ENCODE measurements at regions not wholly inside any gene's neighbourhood (a gene's known extent, or its start where the extent isn't known, plus 50 kb on each side); places are given as distances from the start of the nearest gene placed in this dataset.

GRCh38 chr14:71675900-71676287 lies 256.3 kb upstream of the RGS6 start:
- DNase-seq (ENCODE audit: low read depth): no peak

GRCh38 chr14:71680736-71681387 lies 251.4 kb upstream of the RGS6 start:
- no peak for DNase-seq (ENCODE audit: low read depth)

DNA sequence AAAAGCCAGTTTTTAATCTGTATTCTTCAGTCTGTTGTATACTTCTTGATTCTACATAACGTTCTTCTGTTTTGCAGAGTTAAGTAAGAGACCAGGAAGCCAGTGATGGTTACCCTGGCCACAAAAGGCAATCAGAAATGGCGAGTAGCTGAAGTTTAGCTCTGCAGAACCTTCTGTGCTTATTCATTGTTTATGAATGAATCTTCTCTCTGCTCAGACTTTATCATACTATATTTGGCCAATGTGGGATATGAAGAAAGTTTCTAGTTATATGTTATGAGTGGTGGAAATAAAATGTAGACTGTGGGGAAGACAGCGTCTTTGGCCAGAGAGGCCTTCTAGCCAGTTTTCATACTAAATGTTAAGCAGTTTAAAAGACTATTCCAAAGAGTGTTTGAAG lies 249.9 kb upstream of the RGS6 start:
- DNase-seq (ENCODE audit: low read depth): no peak

GRCh38 chr14:71684323-71684722 lies 247.9 kb upstream of the RGS6 start:
- DNase-seq (ENCODE audit: low read depth): no peak

GRCh38 chr14:71686677-71687076 lies 245.6 kb upstream of the RGS6 start:
- DNase-seq (ENCODE audit: low read depth): no peak

DNA sequence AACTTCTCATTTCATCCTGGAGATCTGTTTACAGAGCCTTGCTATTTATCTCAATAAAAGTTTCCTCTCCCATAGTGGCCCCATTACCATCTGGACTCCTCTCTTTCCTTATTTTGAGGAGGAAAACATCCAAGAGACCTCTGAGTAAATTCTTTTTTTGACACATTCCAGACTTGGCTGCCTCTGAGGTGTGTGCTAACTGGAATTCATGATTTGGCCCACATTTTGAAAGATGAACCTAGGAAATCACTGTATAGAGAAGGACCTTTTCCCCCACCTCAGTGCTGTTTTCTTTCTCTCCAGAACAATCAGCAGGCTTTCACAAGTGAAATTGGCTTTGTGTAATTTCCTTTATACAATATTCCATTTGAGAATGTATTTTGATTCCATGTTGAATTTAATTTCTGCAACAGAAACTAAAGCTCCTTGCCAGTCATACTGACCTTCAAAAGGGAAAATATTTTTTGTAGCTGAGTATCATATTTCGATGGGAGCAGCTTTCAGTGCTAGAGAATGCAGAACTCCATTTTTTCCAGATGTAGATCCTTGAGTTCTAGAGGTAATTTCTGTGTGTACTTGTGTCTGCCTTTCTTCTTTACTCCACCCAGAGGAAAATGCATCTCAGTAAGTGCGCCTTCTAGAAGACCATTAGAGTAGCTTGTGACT lies 244.9 kb upstream of the RGS6 start:
- no peak for DNase-seq (ENCODE audit: low read depth)

DNA sequence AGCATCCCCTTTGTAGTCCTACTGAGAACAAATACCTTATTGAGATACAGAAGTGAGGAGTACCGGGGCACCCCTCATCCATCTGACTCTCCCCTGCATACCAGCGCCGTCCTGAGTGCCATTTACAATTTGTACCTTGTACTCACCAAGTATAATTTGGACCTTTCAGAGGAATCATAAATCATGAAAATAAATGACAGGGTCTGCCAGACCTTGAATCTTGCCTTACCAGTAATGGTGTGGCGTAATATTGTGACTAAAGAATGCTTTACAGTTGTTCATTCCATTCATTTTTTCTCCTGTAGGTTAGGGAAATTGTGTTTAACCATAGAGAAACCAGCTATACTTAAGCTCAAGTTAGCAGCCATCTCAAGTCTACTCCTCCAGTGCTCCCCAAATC lies 243.7 kb upstream of the RGS6 start:
- no peak for DNase-seq (ENCODE audit: low read depth)

- no peak for DNase-seq (ENCODE audit: low read depth)
Observed at GRCh38 chr14:71690478-71690877, 241.8 kb upstream of the RGS6 start.

DNA sequence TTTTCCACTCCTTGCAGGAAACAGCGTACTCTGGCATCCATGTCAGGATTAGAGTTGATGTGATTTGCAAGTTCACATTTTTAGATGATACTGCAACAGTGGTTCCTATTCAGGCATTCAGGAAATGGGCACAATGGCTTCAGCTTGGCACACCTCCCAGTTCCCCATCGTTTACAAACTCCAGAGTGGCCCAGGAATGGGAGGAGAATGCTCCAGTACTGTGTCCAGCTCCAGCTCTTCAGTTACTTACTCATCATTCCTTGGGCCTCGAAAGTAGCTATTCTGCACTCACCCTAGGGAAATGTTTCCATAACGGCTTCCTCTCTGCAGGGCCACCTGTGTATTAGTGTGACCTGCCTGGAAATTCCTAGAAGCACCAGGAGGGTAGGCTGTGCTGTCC lies 239.7 kb upstream of the RGS6 start:
- no peak for DNase-seq (ENCODE audit: low read depth)

DNA sequence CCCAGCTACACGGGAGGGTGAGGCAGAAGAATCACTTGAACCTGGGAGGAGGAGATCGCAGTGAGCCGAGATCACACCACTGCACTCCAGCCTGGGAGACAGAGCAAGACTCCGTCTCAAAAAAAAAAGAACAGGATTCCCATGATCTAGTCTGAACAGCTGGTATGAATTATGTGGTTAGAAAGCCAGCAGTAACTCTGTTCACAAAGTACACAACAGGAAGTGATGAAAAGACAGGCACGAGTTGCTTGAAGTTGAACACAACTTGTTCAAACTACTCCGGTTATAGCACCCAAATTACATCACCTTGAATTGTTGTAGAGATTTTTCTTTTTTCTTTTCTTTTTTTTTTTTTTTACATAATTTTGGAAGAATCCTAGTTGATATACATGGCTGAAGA lies 238.8 kb upstream of the RGS6 start:
- DNase-seq (ENCODE audit: low read depth): no peak

DNA sequence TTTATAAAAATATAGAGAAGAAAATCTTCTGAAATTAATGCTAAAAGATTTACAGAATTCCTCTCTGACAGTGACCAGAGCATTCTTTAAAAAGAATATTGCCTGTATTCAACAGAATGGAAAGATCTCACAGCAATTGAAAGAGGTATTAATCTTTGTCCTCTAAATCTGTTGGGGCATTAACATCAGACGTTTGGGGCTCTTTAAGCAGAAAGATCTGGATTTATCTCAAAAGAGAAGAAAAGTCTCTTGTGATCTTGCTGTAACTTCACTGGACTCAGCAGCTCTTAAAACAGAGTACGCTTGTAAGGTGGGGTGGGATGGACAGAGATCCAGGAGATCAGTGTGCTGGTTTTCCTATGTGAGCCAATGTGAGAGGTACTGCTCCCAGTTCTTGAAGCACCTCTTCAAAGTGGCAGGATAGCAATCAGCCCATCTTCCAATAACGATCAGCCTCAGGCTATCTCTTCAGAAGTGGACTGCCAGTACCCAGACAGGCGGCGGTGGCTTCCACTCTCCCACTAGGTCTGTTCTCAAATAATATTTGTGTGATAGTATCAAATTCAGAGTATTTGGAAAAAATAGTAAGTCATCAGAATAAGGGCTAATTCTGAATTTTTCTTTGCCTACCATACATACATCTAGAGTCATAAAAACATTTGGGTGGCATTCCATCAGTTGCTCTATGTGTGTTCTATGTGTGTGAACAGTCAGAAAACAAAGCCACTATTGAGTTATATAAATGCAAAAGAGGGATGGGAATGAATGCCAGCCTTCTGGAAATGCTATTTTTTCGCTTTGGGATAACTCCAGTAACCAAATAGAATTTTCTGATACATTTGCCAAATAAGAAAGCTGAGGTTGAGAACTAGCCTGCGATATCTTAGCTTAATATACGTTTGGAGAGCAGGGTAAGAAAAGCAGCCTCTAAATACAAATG lies 237.4 kb upstream of the RGS6 start:
- DNase-seq (ENCODE audit: low read depth): no peak

DNA sequence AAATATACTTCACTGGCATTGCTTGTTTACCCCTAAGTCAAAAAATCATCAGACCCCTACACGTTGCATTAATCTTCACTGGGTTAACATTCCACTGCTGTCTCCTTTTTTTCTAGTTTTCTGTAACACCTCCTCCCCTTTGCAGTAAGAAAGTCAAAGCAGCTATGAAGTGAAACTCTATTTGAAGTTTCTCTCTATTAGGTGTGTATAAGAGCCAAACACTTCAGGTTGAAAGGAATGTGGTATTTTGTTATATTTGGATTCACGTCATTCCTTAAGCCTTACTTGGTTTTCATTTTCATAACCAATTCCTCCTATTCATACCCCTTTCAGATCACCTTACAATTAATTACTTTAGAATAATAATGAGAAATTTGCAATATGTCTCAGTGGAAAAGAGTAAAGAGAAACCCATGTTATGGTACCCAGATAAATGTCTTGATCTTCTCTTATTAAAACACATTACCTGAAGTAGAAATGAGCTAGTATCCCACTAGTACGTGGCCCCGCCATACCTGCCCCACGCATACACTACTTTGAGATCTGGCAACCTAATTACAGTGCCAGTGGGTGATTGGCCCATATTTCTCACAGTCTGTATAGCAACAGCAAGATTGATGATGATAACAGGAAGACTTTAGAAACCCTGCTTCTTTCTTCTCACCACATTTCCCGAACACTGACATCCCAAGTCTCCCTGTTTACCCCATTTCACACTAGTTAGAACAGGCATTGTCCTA lies 236.4 kb upstream of the RGS6 start:
- no peak for DNase-seq (ENCODE audit: low read depth)

- DNase-seq (ENCODE audit: low read depth): no peak
Observed at GRCh38 chr14:71698027-71698426, 234.2 kb upstream of the RGS6 start.

DNA sequence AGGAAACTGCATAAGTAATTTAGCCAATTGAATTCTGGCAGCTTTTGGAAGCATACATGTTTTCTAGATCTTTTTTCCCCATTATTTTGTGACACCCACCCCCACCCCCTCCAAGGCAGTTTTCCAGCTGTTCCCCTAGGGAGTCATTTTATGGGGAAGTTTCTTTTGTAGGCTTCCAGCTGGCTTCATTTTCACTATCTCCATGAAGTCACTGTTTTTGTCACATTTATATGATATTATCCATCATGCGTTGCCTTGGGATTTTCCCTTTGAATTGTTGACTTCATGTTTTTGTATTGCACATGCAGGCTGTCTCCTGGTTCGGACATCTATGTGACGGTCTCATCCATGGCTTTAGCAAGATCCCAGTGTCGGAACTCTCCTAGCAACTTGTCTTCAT lies 233.6 kb upstream of the RGS6 start:
- DNase-seq (ENCODE audit: low read depth): no peak

GRCh38 chr14:71701990-71702389 lies 230.2 kb upstream of the RGS6 start:
- DNase-seq (ENCODE audit: low read depth): no peak

GRCh38 chr14:71702786-71703185 lies 229.4 kb upstream of the RGS6 start:
- DNase-seq (ENCODE audit: low read depth): no peak

- no peak for DNase-seq (ENCODE audit: low read depth)
Observed at GRCh38 chr14:71703477-71703876, 228.8 kb upstream of the RGS6 start.

- DNase-seq (ENCODE audit: low read depth): no peak
Observed at GRCh38 chr14:71704210-71704609, 228.0 kb upstream of the RGS6 start.

DNA sequence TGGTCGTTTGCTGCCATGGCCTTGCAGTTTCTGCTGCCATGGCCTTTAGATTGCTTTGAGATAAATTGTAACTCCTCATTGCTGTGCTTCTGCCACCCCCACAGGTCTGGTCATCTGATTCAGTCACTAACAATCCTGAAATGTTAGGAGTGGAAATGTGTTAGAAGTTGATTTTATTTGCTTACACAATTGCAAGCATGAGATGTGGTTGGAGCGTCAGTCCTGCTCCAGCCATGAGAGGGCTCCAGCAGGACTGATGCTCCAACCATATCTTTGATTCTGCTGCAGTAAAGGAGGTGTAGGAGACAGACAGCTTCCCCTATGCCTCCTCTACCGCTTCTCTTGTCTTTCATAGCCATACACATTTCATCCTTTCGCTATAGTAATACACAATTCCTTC lies 226.8 kb upstream of the RGS6 start:
- DNase-seq (ENCODE audit: low read depth): no peak

DNA sequence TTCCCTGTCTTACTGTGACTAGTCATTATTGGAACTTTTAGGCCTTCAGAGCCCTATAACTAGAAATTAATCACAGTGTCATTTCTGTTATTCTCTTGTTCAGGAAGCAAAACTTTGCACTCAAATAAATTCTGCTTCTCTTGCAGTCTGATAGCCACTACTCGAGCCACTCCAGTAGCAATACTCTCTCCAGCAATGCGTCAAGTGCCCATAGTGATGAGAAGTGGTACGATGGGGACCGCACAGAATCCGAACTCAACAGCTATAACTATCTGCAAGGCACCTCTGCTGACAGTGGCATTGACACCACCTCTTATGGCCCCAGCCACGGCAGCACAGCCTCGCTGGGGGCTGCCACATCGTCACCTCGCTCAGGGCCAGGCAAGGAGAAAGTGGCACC lies 223.2 kb upstream of the RGS6 start:
- no peak for DNase-seq (ENCODE audit: low read depth)

DNA sequence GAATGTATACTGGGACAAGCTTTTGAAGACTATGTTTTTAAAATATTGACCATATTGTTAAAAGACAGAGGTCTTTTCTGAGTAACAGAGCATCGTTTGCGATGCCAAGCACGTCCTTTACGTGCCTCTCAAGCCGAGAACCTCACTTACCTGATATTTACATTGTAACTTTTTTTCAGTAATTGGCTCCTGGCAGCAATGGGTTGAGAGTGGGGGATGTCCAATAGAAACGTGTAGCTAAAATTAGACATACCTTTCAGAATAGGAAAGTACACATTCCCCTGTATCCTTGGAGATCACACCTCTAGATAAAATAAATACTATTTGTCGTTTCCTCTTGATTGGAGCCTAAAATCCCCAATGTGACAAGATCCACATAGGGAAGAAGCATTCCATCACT lies 222.2 kb upstream of the RGS6 start:
- DNase-seq (ENCODE audit: low read depth): no peak

DNA sequence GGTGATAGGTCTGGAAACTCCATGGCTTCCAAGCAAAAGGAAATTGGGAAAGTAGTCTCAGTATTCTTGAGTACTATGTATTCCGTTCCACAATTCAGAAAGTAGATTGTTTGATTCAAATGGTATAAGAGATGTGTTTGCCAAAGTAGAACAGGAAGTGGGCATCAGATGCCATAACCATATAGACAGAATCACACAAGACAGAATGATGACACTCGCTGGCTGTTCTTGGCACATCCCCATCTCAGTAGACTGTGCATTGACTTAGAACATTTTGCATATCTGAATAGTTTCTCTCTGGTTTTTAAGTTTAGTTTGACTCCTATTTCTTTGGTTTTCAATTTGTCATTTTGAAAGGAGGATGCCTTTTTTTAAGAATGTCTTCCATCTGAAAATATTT lies 221.1 kb upstream of the RGS6 start:
- DNase-seq (ENCODE audit: low read depth): no peak

Data from stimulated activated CD8-positive, alpha-beta memory T cell treated with anti-CD3 and anti-CD28 coated beads, Interleukin-12 subunit alpha, Interleukin-12 subunit beta, amount 100 ng/mL, for 4 hours (primary cell).